Fibroblast of pulmonary artery (primary cell): ENCODE measurements at regions not wholly inside any gene's neighbourhood (a gene's known extent, or its start where the extent isn't known, plus 50 kb on each side); places are given as distances from the start of the nearest gene placed in this dataset.

Experiments used
- DNase-seq: peaks from one replicate; pipeline ENCODE4 v3.0.0-alpha.2; 2010; ENCODE audit warnings: low read depth
- H3K4me3 ChIP-seq: replicated peaks from 2 replicates; pipeline ENCODE4 v1.5.1; 2011; ENCODE audit warnings: low read depth, mild to moderate bottlenecking, control low read depth, low read length, moderate library complexity
- TF ChIP-seq, protein P1 (sequence below): IDR thresholded peaks from 2 replicates; pipeline ENCODE4 v1.5.1; 2011; ENCODE audit warnings: mild to moderate bottlenecking, control low read depth, low read length, inconsistent platforms; ENCODE audit errors: missing control alignments

DNA sequence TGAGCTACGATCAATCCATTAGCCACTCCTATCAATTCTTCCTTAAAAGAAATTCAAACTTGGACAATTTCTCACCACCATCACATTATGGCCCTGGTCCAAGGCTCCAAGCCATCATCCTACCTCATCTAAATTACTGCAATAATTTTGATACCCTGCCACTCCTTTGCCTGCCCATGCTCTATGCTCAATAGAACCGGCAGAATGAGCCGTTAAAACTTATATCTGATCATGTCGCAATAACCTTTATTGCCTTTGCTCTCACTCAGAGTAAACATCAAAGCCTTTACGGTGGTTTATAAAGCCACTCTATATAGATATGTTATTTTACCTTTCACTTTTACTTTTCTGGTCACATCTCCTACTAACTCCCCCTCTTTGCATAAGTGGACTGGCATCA lies 2392.1 kb upstream of the RAG2 start:
- no peak for DNase-seq
- no peak overlapping the region for H3K4me3 ChIP-seq
- TF ChIP-seq, protein P1, sequence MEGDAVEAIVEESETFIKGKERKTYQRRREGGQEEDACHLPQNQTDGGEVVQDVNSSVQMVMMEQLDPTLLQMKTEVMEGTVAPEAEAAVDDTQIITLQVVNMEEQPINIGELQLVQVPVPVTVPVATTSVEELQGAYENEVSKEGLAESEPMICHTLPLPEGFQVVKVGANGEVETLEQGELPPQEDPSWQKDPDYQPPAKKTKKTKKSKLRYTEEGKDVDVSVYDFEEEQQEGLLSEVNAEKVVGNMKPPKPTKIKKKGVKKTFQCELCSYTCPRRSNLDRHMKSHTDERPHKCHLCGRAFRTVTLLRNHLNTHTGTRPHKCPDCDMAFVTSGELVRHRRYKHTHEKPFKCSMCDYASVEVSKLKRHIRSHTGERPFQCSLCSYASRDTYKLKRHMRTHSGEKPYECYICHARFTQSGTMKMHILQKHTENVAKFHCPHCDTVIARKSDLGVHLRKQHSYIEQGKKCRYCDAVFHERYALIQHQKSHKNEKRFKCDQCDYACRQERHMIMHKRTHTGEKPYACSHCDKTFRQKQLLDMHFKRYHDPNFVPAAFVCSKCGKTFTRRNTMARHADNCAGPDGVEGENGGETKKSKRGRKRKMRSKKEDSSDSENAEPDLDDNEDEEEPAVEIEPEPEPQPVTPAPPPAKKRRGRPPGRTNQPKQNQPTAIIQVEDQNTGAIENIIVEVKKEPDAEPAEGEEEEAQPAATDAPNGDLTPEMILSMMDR: no peak

DNA sequence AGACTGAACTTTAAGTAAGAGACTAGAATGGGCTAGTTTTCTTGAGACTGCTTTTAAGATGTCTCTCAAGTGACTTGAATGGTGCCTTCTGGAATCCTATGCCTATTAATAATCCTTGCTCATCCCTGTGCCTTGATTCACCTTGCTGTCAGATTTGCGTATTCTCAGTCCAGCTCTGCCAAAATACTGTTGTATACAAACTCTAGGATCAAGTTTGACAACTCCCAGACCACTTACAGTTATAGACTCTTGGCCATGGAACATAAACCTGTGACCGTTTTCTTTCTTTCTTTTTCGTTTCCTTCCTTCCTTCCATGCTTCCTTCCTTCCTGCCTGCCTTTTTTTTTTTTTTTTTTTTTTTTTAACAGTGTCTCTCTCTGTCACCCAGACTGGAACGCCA lies 2390.9 kb upstream of the RAG2 start:
- H3K4me3 ChIP-seq: no peak overlapping the region
- TF ChIP-seq, protein P1: no peak
- no peak for DNase-seq

DNA sequence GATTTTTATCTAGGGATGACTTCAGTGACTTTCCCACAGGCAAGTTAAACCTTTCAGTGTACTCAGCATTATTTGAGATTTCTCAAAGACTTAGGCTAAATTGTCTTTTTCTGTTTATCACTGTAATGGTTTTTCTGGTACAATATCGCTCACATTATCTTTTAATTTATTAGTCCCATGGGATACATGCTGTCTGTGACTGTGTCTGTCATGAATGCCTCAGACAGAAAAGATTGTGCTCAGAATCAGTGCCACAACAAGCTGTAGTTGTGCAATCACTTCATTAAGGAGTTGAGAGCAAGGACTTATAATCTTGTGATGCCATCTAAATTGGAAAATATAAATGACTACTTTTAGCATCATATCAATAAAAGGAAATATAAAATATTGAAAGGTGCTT lies 2374.2 kb upstream of the RAG2 start:
- no peak overlapping the region for H3K4me3 ChIP-seq
- TF ChIP-seq, protein P1: no peak
- DNase-seq: no peak

DNA sequence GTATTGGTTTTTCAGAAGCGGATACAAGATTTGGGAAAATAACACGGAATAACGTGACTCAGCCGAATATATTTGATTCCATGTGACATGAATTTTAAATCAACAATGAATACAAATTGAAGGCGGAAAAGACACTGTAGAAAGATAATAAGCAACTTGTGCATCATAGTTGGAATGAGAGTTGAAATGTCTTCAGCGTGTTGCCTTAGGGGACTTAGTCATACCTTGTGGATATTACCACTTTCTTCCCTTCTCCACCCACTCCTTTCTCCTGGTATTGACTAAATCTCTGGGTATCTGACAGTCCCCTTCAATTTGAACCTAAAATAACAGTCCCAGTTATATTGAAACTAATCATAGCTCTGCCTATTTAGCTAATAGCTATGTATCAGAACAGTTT lies 2373.1 kb upstream of the RAG2 start:
- TF ChIP-seq, protein P1: no peak
- no peak for DNase-seq

DNA sequence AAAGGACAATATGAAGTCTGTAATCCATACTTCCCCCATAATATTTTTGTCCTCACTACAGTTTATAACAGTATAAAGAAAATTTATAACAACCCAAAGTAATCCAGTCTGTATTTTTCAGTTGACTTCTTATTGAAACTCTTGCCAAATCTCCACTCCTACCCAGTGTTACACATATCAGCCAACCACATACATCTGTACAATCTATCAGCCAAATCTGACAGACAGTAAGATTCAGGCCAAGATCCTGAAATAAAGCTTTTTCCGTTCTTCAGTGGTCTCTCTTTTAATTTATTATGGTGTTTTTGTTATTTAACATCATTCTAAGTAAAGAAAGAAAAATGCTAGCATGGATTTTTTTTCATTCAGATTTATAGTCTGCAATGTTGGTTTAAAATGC lies 2370.9 kb upstream of the RAG2 start:
- TF ChIP-seq, protein P1: no peak
- no peak for DNase-seq
- no peak overlapping the region for H3K4me3 ChIP-seq

More for the DNA sequence above, 2373.1 kb upstream of the RAG2 start:
- H3K4me3 ChIP-seq: no peak overlapping the region

DNA sequence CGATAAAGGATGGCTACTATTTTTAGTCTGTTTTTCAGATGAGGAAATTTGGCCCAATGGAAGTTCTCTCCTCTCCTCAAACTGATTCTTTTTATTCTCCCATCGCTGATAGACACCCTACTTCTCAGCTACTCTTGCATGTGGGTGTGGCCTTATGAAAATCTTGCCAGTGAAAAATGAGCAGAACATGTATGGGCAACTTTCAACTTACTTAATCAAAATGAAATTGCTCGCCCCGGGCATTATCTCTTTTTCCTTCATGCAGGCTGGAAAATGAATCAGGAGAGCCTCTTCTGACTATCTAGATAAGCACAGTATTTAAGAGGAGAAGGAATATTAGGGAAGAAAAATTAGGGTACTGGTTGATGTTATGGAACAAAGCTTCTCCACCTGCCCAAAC lies 2354.7 kb upstream of the RAG2 start:
- H3K4me3 ChIP-seq: no peak overlapping the region
- DNase-seq: no peak
- TF ChIP-seq, protein P1: no peak

DNA sequence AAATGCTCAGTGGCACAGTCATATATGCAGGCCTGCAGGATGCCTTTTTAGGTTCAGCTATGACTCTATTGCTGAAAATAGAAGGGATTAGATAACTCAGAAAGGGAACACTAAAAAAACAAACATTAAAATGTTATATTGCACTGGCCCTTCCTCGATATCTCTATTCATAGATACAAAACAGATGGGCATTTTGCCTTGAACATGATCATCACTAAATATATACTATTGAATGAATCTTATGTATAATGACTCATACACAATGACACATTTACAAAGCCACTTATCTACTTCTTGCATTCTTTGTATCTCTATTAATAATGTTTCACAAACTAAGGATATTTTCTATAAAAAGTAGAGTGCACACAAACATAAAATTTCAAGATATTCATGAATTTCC lies 2352.8 kb upstream of the RAG2 start:
- DNase-seq: no peak
- H3K4me3 ChIP-seq: no peak overlapping the region
- TF ChIP-seq, protein P1: no peak
